Tibial nerve (tissue), 4 donors: ENCODE measurements at regions not wholly inside any gene's neighbourhood (a gene's known extent, or its start where the extent isn't known, plus 50 kb on each side); places are given as distances from the start of the nearest gene placed in this dataset.
A peak's percentile ranks its signal among the peaks of the same experiment; 100 is the strongest.

Experiments
- DNase-seq, 2 donors: peaks; one replicate each; pipeline ENCODE4 v3.0.0-alpha.2; 2019; ENCODE audit warnings: low spot score in 2 of 2
- H3K27ac ChIP-seq, 4 donors: fragments of 200-600 bp; sonication (generic) in 3 of 4; one replicate each; pipeline ENCODE4 v1.5.1; 2017 to 2019; ENCODE audit warnings: mild to moderate bottlenecking in 1 of 4
- H3K27me3 ChIP-seq, 2 donors: fragments of 200-600 bp; sonication (generic) in 1 of 2; one replicate each; pipeline versions ENCODE4 v1.5.1 to v1.6.0; 2017 to 2019
- H3K36me3 ChIP-seq, 3 donors: fragments of 200-600 bp; sonication (generic); one replicate each; pipeline ENCODE4 v1.5.1; 2018 to 2019
- H3K4me1 ChIP-seq, 4 donors: fragments of 200-600 bp; sonication (generic) in 3 of 4; one replicate each; pipeline ENCODE4 v1.5.1; 2017 to 2019
- H3K4me3 ChIP-seq, 4 donors: fragments of 200-600 bp; sonication (generic) in 3 of 4; one replicate each; pipeline ENCODE4 v1.5.1; 2017 to 2019; ENCODE audit warnings: mild to moderate bottlenecking in 1 of 4, moderate library complexity in 1 of 4
- H3K9me3 ChIP-seq, 4 donors: fragments of 200-600 bp; sonication (generic) in 3 of 4; one replicate each; pipeline ENCODE4 v1.5.1; 2017 to 2019
- CTCF ChIP-seq, 5 experiments: fragments of 200-600 bp in 3 of 5; fragments of 450-650 bp in 2 of 5; sonication (generic) in 3 of 5; IDR thresholded peaks; one replicate each; pipeline ENCODE4 v1.5.1; 2016 to 2019; ENCODE audit warnings: antibody characterized with exemption in 5 of 5, mild to moderate bottlenecking in 3 of 5, moderate library complexity in 2 of 5
- EP300 ChIP-seq, 2 donors: sonication (generic); formaldehyde crosslinking; IDR thresholded peaks; one replicate each; pipeline ENCODE4 v1.6.1; 2017; ENCODE audit warnings: antibody characterized with exemption in 2 of 2, mild to moderate bottlenecking in 1 of 2
- POLR2A ChIP-seq, 2 donors: fragments of 450-650 bp; IDR thresholded peaks; one replicate each; pipeline ENCODE4 v1.6.1; 2017; ENCODE audit warnings: antibody characterized with exemption in 2 of 2, mild to moderate bottlenecking in 2 of 2, moderate library complexity in 2 of 2
- WGBS, 2 donors: methylation state at CpG; one replicate each; pipeline ENCODE4 v1.1.5; 2018; 5-methylcytosine and 5-hydroxymethylcytosine counted together

- TF ChIP-seq CTCF (IDR thresholded peaks at IDR 0.05) (no peak), POLR2A (IDR thresholded peaks at IDR 0.05) (no peak), EP300 (IDR thresholded peaks at IDR 0.05) (no peak)
- 73% methylated on average over 2 of the region's 2 CpGs for WGBS, 2 donors
- no peak for DNase-seq
- Histone ChIP-seq H3K36me3 (no peaks in the 10 kb centered on the region), H3K4me1 (no peaks in the 10 kb centered on the region), H3K27me3 (no peaks in the 10 kb centered on the region), H3K9me3 (no peaks in the 10 kb centered on the region), H3K4me3 (no peak overlapping the region), H3K27ac (no peak overlapping the region)
Observed at GRCh38 chr5:89300426-89300970, 417.5 kb upstream of the MEF2C start.

GRCh38 chr5:89299998-89300397 lies 417.0 kb upstream of the MEF2C start:
- DNase-seq, result no peak
- Histone ChIP-seq H3K36me3 (no peaks in the 10 kb centered on the region), H3K27me3 (no peaks in the 10 kb centered on the region), H3K4me1 (no peaks in the 10 kb centered on the region), H3K27ac (no peak overlapping the region), H3K9me3 (no peaks in the 10 kb centered on the region), H3K4me3 (no peak overlapping the region)
- TF ChIP-seq POLR2A (IDR thresholded peaks at IDR 0.05), result no peak
- TF ChIP-seq CTCF (IDR thresholded peaks at IDR 0.05), result no peak
- WGBS, 2 donors, result 94 to 97% methylated on average over 2 of the region's 2 CpGs

- no peaks in the 10 kb centered on the region for H3K9me3 ChIP-seq
- no peak for TF ChIP-seq POLR2A (IDR thresholded peaks at IDR 0.05)
- TF ChIP-seq CTCF (IDR thresholded peaks at IDR 0.05), result no peak
- no peak for TF ChIP-seq EP300 (IDR thresholded peaks at IDR 0.05)
- 78 to 85% methylated on average over 1 of the region's 1 CpG for WGBS, 2 donors
- H3K27ac ChIP-seq, result no peak overlapping the region
- DNase-seq, result no peak
- H3K4me3 ChIP-seq, result no peak overlapping the region
- H3K36me3 ChIP-seq, result no peaks in the 10 kb centered on the region
- H3K4me1 ChIP-seq, result no peaks in the 10 kb centered on the region
- no peaks in the 10 kb centered on the region for H3K27me3 ChIP-seq
Observed at GRCh38 chr5:89297066-89297465, 414.1 kb upstream of the MEF2C start.

GRCh38 chr5:89293810-89294209 lies 410.8 kb upstream of the MEF2C start:
- Histone ChIP-seq H3K4me1 (no peaks in the 10 kb centered on the region), H3K36me3 (no peaks in the 10 kb centered on the region), H3K9me3 (no peaks in the 10 kb centered on the region), H3K27ac (no peak overlapping the region), H3K27me3 (no peaks in the 10 kb centered on the region), H3K4me3 (no peak overlapping the region)
- peak in 1 of 2 donors; percentile 8 for DNase-seq
- 33 to 56% methylated on average over 2 of the region's 2 CpGs for WGBS, 2 donors
- TF ChIP-seq POLR2A (IDR thresholded peaks at IDR 0.05) (no peak), EP300 (IDR thresholded peaks at IDR 0.05) (peak in 1 of 2 donors; percentile 82)

GRCh38 chr5:89292487-89292886 lies 409.5 kb upstream of the MEF2C start:
- no peaks in the 10 kb centered on the region for H3K4me1 ChIP-seq
- H3K27ac ChIP-seq, result no peak overlapping the region
- H3K27me3 ChIP-seq, result no peaks in the 10 kb centered on the region
- DNase-seq, result no peak
- no peaks in the 10 kb centered on the region for H3K36me3 ChIP-seq
- no peak for TF ChIP-seq EP300 (IDR thresholded peaks at IDR 0.05)
- TF ChIP-seq POLR2A (IDR thresholded peaks at IDR 0.05), result no peak
- TF ChIP-seq CTCF (IDR thresholded peaks at IDR 0.05), result no peak
- no peak overlapping the region for H3K4me3 ChIP-seq
- H3K9me3 ChIP-seq, result no peaks in the 10 kb centered on the region
- WGBS, 2 donors, result 78 to 86% methylated on average over 2 of the region's 2 CpGs

- TF ChIP-seq CTCF (IDR thresholded peaks at IDR 0.05) (no peak), POLR2A (IDR thresholded peaks at IDR 0.05) (no peak), EP300 (IDR thresholded peaks at IDR 0.05) (no peak)
Observed at GRCh38 chr5:89289604-89290003, 406.6 kb upstream of the MEF2C start.

More at GRCh38 chr5:89289604-89290003, 406.6 kb upstream of the MEF2C start:
- no peaks in the 10 kb centered on the region for H3K36me3 ChIP-seq
- 75 to 79% methylated on average over 3 of the region's 3 CpGs for WGBS, 2 donors
- DNase-seq, result no peak
- no peaks in the 10 kb centered on the region for H3K27me3 ChIP-seq
- no peak overlapping the region for H3K4me3 ChIP-seq
- no peak overlapping the region for H3K27ac ChIP-seq
- no peaks in the 10 kb centered on the region for H3K9me3 ChIP-seq
- no peaks in the 10 kb centered on the region for H3K4me1 ChIP-seq
